H1 (cell line): ENCODE measurements at regions not wholly inside any gene's neighbourhood (a gene's known extent, or its start where the extent isn't known, plus 50 kb on each side); places are given as distances from the start of the nearest gene placed in this dataset.

ENCODE experiments used
- CTCF ChIA-PET: fragments of 300-600 bp; sonication (Branson Sonifier 250); formaldehyde crosslinking; loops from one replicate; lab custom pipeline; 2021; ENCODE audit not compliant: partially characterized antibody; lab: Charles Lee
- POLR2A ChIA-PET: fragments of 300-600 bp; sonication (Branson Sonifier 250); formaldehyde crosslinking; loops from one replicate; lab custom pipeline; 2021; ENCODE audit warnings: inconsistent platforms; ENCODE audit not compliant: partially characterized antibody; lab: Charles Lee
- DNase-seq, 2 experiments: peaks; one replicate each; pipeline versions ENCODE4 v3.0.0 to v3.0.0-alpha.2; 2010 to 2022; ENCODE audit warnings: low spot score in 2 of 2, low read depth in 1 of 2, mixed read lengths in 1 of 2
- FAIRE-seq: peaks from 2 replicates; lab custom pipeline; 2011; peaks lifted over from hg19 to GRCh38; lab: Jason Lieb, UNC
- H2AFZ ChIP-seq: 2 replicates; pipeline ENCODE4 v1.8.1; 2012; ENCODE audit warnings: low read length, inconsistent platforms
- H2AK5ac ChIP-seq: 2 replicates; pipeline ENCODE4 v1.6.1; 2013; ENCODE audit warnings: low read depth, low read length
- H2BK120ac ChIP-seq: replicated peaks from 2 replicates; pipeline ENCODE3; 2013; ENCODE audit warnings: low read depth, low read length, inconsistent platforms
- H2BK12ac ChIP-seq: 2 replicates; pipeline ENCODE4 v1.6.1; 2013; ENCODE audit warnings: low read depth, low read length
- H2BK15ac ChIP-seq: 2 replicates; pipeline ENCODE4 v1.6.1; 2013; ENCODE audit warnings: low read length
- H2BK20ac ChIP-seq: 2 replicates; pipeline ENCODE4 v1.6.1; 2013; ENCODE audit warnings: low read length
- H2BK5ac ChIP-seq: 2 replicates; pipeline ENCODE4 v1.6.1; 2013; ENCODE audit warnings: low read depth, low read length
- H3K14ac ChIP-seq: 2 replicates; pipeline ENCODE4 v1.6.1; 2013; ENCODE audit warnings: inconsistent platforms; ENCODE audit not compliant: insufficient read length
- H3K18ac ChIP-seq: 2 replicates; pipeline ENCODE4 v1.6.1; 2013; ENCODE audit warnings: low read length; ENCODE audit errors: extremely low read depth
- H3K23ac ChIP-seq: 2 replicates; pipeline ENCODE4 v1.6.1; 2013; ENCODE audit warnings: inconsistent platforms; ENCODE audit not compliant: insufficient read length
- H3K23me2 ChIP-seq: 2 replicates; pipeline ENCODE4 v1.6.1; 2013; ENCODE audit warnings: low read depth, low read length
- H3K27ac ChIP-seq: 2 replicates; pipeline ENCODE4 v1.6.1; 2011; ENCODE audit warnings: low read depth, low read length, inconsistent platforms
- H3K27me3 ChIP-seq, 4 experiments: replicated peaks in 1 of 4; 1 replicate in 1 of 4; 2 replicates in 3 of 4; pipeline versions ENCODE4 v1.6.1 to v1.8.1; 2011 to 2013; ENCODE audit warnings: low read length in 3 of 4, mild to moderate bottlenecking in 3 of 4, inconsistent platforms in 2 of 4, mixed read lengths in 2 of 4, moderate library complexity in 1 of 4; ENCODE audit not compliant: control insufficient read depth in 3 of 4, insufficient read depth in 3 of 4; ENCODE audit errors: extremely low read depth in 1 of 4
- H3K36me3 ChIP-seq, 4 experiments: 2 replicates each; pipeline versions ENCODE4 v1.6.1 to v1.8.1; 2011 to 2013; ENCODE audit warnings: mild to moderate bottlenecking in 4 of 4, low read length in 3 of 4, moderate library complexity in 2 of 4, control low read depth in 1 of 4, inconsistent platforms in 1 of 4; ENCODE audit not compliant: insufficient read depth in 4 of 4, control insufficient read depth in 2 of 4
- H3K4ac ChIP-seq: replicated peaks from 2 replicates; pipeline ENCODE3; 2013; ENCODE audit warnings: low read length, low read depth, mixed read lengths, inconsistent platforms; ENCODE audit not compliant: insufficient read length
- H3K4me1 ChIP-seq, 4 experiments: replicated peaks in 1 of 4; 1 replicate in 1 of 4; 2 replicates in 3 of 4; pipeline versions ENCODE4 v1.6.1 to v1.8.1; 2011 to 2013; ENCODE audit warnings: low read length in 3 of 4, inconsistent platforms in 2 of 4, mixed read lengths in 1 of 4; ENCODE audit not compliant: insufficient read depth in 4 of 4, control insufficient read depth in 3 of 4
- H3K4me2 ChIP-seq, 2 experiments: 2 replicates each; pipeline versions ENCODE4 v1.6.1 to v1.8.1; 2011 to 2013; ENCODE audit warnings: low read depth in 2 of 2, low read length in 2 of 2, control low read depth in 1 of 2, inconsistent platforms in 1 of 2, mild to moderate bottlenecking in 1 of 2; ENCODE audit not compliant: insufficient read depth in 1 of 2
- H3K4me3 ChIP-seq, 4 experiments: fragments of 200-600, 300-600 bp in 1 of 4; sonication (generic), shearing (Covaris generic), sonication (Bioruptor Twin) in 1 of 4; 2 replicates each; pipeline versions ENCODE4 v1.5.1 to v1.8.1; 2011 to 2016; ENCODE audit warnings: low read length in 4 of 4, low read depth in 3 of 4, control low read depth in 2 of 4, inconsistent platforms in 2 of 4, mild to moderate bottlenecking in 2 of 4, mixed read lengths in 1 of 4, moderate library complexity in 1 of 4; ENCODE audit not compliant: insufficient read depth in 2 of 4; ENCODE audit errors: extremely low read depth in 1 of 4
- H3K56ac ChIP-seq: replicated peaks from 2 replicates; pipeline ENCODE3; 2013; ENCODE audit warnings: low read depth, mild to moderate bottlenecking, mixed read lengths, low read length, inconsistent platforms; ENCODE audit not compliant: insufficient read length
- H3K79me1 ChIP-seq: 2 replicates; pipeline ENCODE4 v1.6.1; 2013; ENCODE audit warnings: low read depth, low read length, control low read depth
- H3K79me2 ChIP-seq, 2 experiments: 2 replicates each; pipeline versions ENCODE4 v1.6.1 to v1.8.1; 2012 to 2013; ENCODE audit warnings: low read length in 2 of 2, mild to moderate bottlenecking in 2 of 2, inconsistent platforms in 1 of 2; ENCODE audit not compliant: insufficient read depth in 2 of 2, control insufficient read depth in 1 of 2
- H3K9ac ChIP-seq, 4 experiments: replicated peaks in 1 of 4; 1 replicate in 1 of 4; 2 replicates in 3 of 4; pipeline versions ENCODE4 v1.6.1 to v1.8.1; 2011 to 2013; ENCODE audit warnings: low read depth in 3 of 4, low read length in 3 of 4, control low read depth in 2 of 4, mild to moderate bottlenecking in 2 of 4, moderate library complexity in 2 of 4, inconsistent platforms in 1 of 4; ENCODE audit errors: extremely low read depth in 1 of 4
- H3K9me3 ChIP-seq, 2 experiments: 2 replicates each; pipeline versions ENCODE4 v1.6.1 to v1.8.1; 2012 to 2013; ENCODE audit warnings: mild to moderate bottlenecking in 2 of 2, moderate library complexity in 2 of 2, control low read depth in 1 of 2, inconsistent platforms in 1 of 2, low read depth in 1 of 2, low read length in 1 of 2, mixed read lengths in 1 of 2; ENCODE audit not compliant: insufficient read depth in 2 of 2
- H4K20me1 ChIP-seq, 2 experiments: replicated peaks in 1 of 2; 2 replicates each; pipeline versions ENCODE3 to v1.8.1; 2011 to 2013; ENCODE audit warnings: inconsistent platforms in 2 of 2, low read length in 2 of 2, mild to moderate bottlenecking in 1 of 2; ENCODE audit not compliant: insufficient read depth in 2 of 2, control insufficient read depth in 1 of 2
- H4K5ac ChIP-seq: 2 replicates; pipeline ENCODE4 v1.6.1; 2013; ENCODE audit warnings: low read length, low read depth, mixed read lengths, inconsistent platforms; ENCODE audit not compliant: insufficient read length
- H4K8ac ChIP-seq: 2 replicates; pipeline ENCODE4 v1.8.0; 2013; ENCODE audit warnings: mild to moderate bottlenecking, moderate library complexity, low read length, inconsistent platforms; ENCODE audit not compliant: insufficient read depth; ENCODE audit errors: extremely low read depth
- H4K91ac ChIP-seq: replicated peaks from 2 replicates; pipeline ENCODE3; 2013; ENCODE audit warnings: low read length, mixed read lengths, inconsistent platforms; ENCODE audit not compliant: insufficient read length
- CREB1 ChIP-seq: IDR thresholded peaks from 2 replicates; pipeline ENCODE4 v1.6.1; 2012; ENCODE audit warnings: inconsistent platforms
- EZH2 ChIP-seq: fragments of 200-600 bp; sonication (generic); IDR thresholded peaks from 2 replicates; pipeline ENCODE4 v1.7.1; 2012; ENCODE audit warnings: low read depth, mild to moderate bottlenecking, moderate library complexity, low read length, inconsistent platforms; ENCODE audit not compliant: severe bottlenecking
- GABPA ChIP-seq: IDR thresholded peaks from 2 replicates; pipeline ENCODE4 v1.6.1; 2011; ENCODE audit warnings: mild to moderate bottlenecking, low read length, moderate library complexity, borderline replicate concordance; ENCODE audit not compliant: insufficient read depth
- GTF2F1 ChIP-seq: IDR thresholded peaks from 2 replicates; pipeline ENCODE4 v1.6.1; 2012; ENCODE audit warnings: low read depth, low read length, improper control_type of control experiment, borderline replicate concordance
- HDAC6 ChIP-seq: IDR thresholded peaks from one replicate; pipeline ENCODE4 v1.7.1; 2012; ENCODE audit warnings: low read depth, mild to moderate bottlenecking, inconsistent platforms, low read length, moderate library complexity
- KDM4A ChIP-seq: IDR thresholded peaks from one replicate; pipeline ENCODE4 v1.7.1; 2012; ENCODE audit warnings: low read depth, mild to moderate bottlenecking, moderate library complexity, low read length, inconsistent platforms; ENCODE audit not compliant: severe bottlenecking
- MAFK ChIP-seq: IDR thresholded peaks from 2 replicates; pipeline ENCODE4 v1.6.1; 2012; ENCODE audit warnings: low read depth, mild to moderate bottlenecking, improper control_type of control experiment, low read length
- RXRA ChIP-seq: IDR thresholded peaks from 2 replicates; pipeline ENCODE4 v1.6.1; 2011; ENCODE audit warnings: low read depth, mild to moderate bottlenecking, low read length, moderate library complexity; ENCODE audit not compliant: insufficient read depth
- SP1 ChIP-seq: IDR thresholded peaks from 2 replicates; pipeline ENCODE4 v1.6.1; 2011; ENCODE audit warnings: low read depth, low read length
- SP4 ChIP-seq: IDR thresholded peaks from 2 replicates; pipeline ENCODE4 v1.6.1; 2012; ENCODE audit warnings: low read length, inconsistent platforms
- SUZ12 ChIP-seq: fragments of 200-600 bp; sonication (generic); IDR thresholded peaks from 2 replicates; pipeline ENCODE4 v1.6.1; 2012; ENCODE audit warnings: mild to moderate bottlenecking, inconsistent platforms, low read length, moderate library complexity, mixed read lengths
- WGBS, 2 experiments: shearing (Covaris generic) in 1 of 2; methylation state at CpG; one replicate each; pipeline versions ENCODE4 v1.1.6 to v1.1.7; 2013 to 2015; ENCODE audit warnings: low lambda C conversion rate in 2 of 2, mixed read lengths in 2 of 2, inconsistent platforms in 1 of 2, low coverage in 1 of 2, missing lambda C conversion rate in 1 of 2; ENCODE audit not compliant: insufficient replicate concordance in 2 of 2, insufficient coverage in 1 of 2, insufficient read length in 1 of 2; ENCODE audit errors: extremely low coverage in 1 of 2, missing lambda C conversion rate in 1 of 2; 5-methylcytosine and 5-hydroxymethylcytosine counted together
- TF ChIP-seq, protein P1 (sequence below): IDR thresholded peaks from 2 replicates; pipeline ENCODE4 v1.6.1; 2011; ENCODE audit warnings: low read length, improper control_type of control experiment

DNA sequence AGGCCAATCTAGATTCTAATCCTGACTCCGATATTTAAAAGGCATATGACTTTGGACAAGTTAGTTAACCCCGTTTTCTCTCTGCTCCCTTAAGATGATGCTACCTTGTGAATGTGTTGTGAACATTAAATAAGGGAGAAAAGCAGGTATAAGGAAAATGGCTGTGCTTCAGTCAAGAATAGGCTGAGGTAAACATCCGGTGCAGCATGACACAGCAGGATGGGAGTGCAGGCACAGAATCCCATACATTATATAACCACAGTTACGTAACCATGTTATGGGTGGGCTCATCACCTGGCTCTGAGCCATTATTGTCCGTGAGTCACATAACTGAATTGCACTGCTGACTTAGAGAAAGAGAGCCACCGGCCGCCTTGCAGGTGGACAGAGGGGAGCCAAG, 382.2 kb upstream of the ANO5 start:
- no peak overlapping the region for H4K91ac ChIP-seq
- H3K18ac ChIP-seq = no peak overlapping the region
- ChIA-PET CTCF (interaction anchor here (1.3 kb wide), 1 partner anchor 8 kb away, joined by 3 read pairs; no protein-coding TSS in a partner anchor), POLR2A (no interaction called here)
- WGBS, 2 experiments = 81% methylated on average over 7 of the region's 7 CpGs; no CpG with 5 or more reads in 1 of the 2 experiments
- H3K23me2 ChIP-seq = no peaks in the 10 kb centered on the region
- H4K5ac ChIP-seq = no peak overlapping the region
- no peak overlapping the region for H2BK120ac ChIP-seq
- H3K23ac ChIP-seq = no peak overlapping the region
- no peak overlapping the region for H2BK15ac ChIP-seq
- H3K56ac ChIP-seq = no peak overlapping the region
- no peak overlapping the region for H3K27ac ChIP-seq
- H3K14ac ChIP-seq = no peak overlapping the region
- H2AFZ ChIP-seq = 0 out of 2 replicates have a peak overlapping the region, but pooled peaks have one; percentile 26
- no peak overlapping the region for H3K9ac ChIP-seq
- H4K20me1 ChIP-seq = no peaks in the 10 kb centered on the region
- H3K27me3 ChIP-seq = no peaks in the 10 kb centered on the region
- no peak overlapping the region for H3K4me2 ChIP-seq
- H2BK12ac ChIP-seq = no peak overlapping the region
- no peaks in the 10 kb centered on the region for H3K9me3 ChIP-seq
- H3K36me3 ChIP-seq = no peaks in the 10 kb centered on the region
- H2AK5ac ChIP-seq = no peak overlapping the region
- H3K4me3 ChIP-seq = no peak overlapping the region
- H2BK20ac ChIP-seq = no peak overlapping the region
- TF ChIP-seq, protein P1, sequence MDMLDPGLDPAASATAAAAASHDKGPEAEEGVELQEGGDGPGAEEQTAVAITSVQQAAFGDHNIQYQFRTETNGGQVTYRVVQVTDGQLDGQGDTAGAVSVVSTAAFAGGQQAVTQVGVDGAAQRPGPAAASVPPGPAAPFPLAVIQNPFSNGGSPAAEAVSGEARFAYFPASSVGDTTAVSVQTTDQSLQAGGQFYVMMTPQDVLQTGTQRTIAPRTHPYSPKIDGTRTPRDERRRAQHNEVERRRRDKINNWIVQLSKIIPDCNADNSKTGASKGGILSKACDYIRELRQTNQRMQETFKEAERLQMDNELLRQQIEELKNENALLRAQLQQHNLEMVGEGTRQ = no peak
- no peak for TF ChIP-seq SUZ12
- no peak for TF ChIP-seq CREB1
- no peak for TF ChIP-seq MAFK
- TF ChIP-seq HDAC6 = no peak
- no peak for TF ChIP-seq SP4
- TF ChIP-seq EZH2 = no peak
- no peak for TF ChIP-seq SP1
- no peak for TF ChIP-seq KDM4A
- no peak for TF ChIP-seq GABPA
- no peak for TF ChIP-seq RXRA
- no peak for TF ChIP-seq GTF2F1
- DNase-seq (no peak), FAIRE-seq (no peak)
- H3K4ac ChIP-seq = no peak overlapping the region
- H4K8ac ChIP-seq = no peak overlapping the region
- no peaks in the 10 kb centered on the region for H3K79me1 ChIP-seq
- no peaks in the 10 kb centered on the region for H3K79me2 ChIP-seq
- H2BK5ac ChIP-seq = no peak overlapping the region
- H3K4me1 ChIP-seq = no peaks in the 10 kb centered on the region
